ENCODE measurements at regions not wholly inside any gene's neighbourhood (a gene's known extent, or its start where the extent isn't known, plus 50 kb on each side); places are given as distances from the start of the nearest gene placed in this dataset.

DNA sequence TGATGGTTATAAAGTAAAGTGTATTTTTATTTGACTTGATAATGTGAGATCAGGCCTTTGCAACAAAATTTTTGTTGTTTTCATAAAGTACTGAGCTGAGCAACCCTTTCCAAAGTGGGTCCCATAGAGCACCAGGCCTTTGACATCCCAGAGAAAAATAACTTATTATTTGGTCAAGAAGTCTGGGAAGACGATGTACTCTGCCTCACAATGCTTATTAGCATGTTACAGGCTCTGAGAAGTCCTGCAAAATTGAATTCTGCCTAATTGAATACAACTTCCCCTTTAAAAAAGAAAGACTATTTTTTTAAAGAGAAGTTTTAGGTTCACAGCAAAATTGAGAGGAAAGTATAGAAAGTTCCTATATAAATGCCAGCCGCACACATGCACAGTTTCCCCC lies 151.5 kb upstream of the TCF4 start:
- TF ChIP-seq, protein P1, sequence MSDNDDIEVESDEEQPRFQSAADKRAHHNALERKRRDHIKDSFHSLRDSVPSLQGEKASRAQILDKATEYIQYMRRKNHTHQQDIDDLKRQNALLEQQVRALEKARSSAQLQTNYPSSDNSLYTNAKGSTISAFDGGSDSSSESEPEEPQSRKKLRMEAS (IDR thresholded peaks at IDR 0.05; ENCODE audit: low read depth, low read length) = no peak
- no peak for TF ChIP-seq CHD1 (IDR thresholded peaks at IDR 0.05; ENCODE audit: low read depth, low read length)
- TF ChIP-seq, protein P2, sequence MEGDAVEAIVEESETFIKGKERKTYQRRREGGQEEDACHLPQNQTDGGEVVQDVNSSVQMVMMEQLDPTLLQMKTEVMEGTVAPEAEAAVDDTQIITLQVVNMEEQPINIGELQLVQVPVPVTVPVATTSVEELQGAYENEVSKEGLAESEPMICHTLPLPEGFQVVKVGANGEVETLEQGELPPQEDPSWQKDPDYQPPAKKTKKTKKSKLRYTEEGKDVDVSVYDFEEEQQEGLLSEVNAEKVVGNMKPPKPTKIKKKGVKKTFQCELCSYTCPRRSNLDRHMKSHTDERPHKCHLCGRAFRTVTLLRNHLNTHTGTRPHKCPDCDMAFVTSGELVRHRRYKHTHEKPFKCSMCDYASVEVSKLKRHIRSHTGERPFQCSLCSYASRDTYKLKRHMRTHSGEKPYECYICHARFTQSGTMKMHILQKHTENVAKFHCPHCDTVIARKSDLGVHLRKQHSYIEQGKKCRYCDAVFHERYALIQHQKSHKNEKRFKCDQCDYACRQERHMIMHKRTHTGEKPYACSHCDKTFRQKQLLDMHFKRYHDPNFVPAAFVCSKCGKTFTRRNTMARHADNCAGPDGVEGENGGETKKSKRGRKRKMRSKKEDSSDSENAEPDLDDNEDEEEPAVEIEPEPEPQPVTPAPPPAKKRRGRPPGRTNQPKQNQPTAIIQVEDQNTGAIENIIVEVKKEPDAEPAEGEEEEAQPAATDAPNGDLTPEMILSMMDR (IDR thresholded peaks at IDR 0.05 in 2 of 3, conservative IDR thresholded peaks at IDR 0.05 in 1 of 3; ENCODE audit: control insufficient read depth in 2 of 3, extremely low read depth in 1 of 3, insufficient read depth in 1 of 3, low read depth in 3 of 3, low read length in 3 of 3) = no peak
- TF ChIP-seq, protein P3, sequence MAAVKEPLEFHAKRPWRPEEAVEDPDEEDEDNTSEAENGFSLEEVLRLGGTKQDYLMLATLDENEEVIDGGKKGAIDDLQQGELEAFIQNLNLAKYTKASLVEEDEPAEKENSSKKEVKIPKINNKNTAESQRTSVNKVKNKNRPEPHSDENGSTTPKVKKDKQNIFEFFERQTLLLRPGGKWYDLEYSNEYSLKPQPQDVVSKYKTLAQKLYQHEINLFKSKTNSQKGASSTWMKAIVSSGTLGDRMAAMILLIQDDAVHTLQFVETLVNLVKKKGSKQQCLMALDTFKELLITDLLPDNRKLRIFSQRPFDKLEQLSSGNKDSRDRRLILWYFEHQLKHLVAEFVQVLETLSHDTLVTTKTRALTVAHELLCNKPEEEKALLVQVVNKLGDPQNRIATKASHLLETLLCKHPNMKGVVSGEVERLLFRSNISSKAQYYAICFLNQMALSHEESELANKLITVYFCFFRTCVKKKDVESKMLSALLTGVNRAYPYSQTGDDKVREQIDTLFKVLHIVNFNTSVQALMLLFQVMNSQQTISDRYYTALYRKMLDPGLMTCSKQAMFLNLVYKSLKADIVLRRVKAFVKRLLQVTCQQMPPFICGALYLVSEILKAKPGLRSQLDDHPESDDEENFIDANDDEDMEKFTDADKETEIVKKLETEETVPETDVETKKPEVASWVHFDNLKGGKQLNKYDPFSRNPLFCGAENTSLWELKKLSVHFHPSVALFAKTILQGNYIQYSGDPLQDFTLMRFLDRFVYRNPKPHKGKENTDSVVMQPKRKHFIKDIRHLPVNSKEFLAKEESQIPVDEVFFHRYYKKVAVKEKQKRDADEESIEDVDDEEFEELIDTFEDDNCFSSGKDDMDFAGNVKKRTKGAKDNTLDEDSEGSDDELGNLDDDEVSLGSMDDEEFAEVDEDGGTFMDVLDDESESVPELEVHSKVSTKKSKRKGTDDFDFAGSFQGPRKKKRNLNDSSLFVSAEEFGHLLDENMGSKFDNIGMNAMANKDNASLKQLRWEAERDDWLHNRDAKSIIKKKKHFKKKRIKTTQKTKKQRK (IDR thresholded peaks at IDR 0.05; ENCODE audit: low read depth, low read length) = no peak
- no peak for TF ChIP-seq ZNF622 (IDR thresholded peaks at IDR 0.05)
- TF ChIP-seq, protein P4, sequence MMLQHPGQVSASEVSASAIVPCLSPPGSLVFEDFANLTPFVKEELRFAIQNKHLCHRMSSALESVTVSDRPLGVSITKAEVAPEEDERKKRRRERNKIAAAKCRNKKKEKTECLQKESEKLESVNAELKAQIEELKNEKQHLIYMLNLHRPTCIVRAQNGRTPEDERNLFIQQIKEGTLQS (IDR thresholded peaks at IDR 0.05; ENCODE audit: borderline replicate concordance, extremely low read depth, low read depth, low read length) = no peak
- TF ChIP-seq TARDBP (IDR thresholded peaks at IDR 0.05; ENCODE audit: borderline replicate concordance) = no peak
